Activated T-helper 1 cell treated with anti-CD3 and anti-CD28 coated beads, Interleukin-12 subunit alpha, Interleukin-12 subunit beta, Interleukin-2, Interleukin-4 antibody, amounts not matched to agents 30 ng/mL and 10 ng/mL and 1 ng/mL, durations not matched to agents 14 hours and 24 hours and 36 hours (primary cell): ENCODE measurements at regions not wholly inside any gene's neighbourhood (a gene's known extent, or its start where the extent isn't known, plus 50 kb on each side); places are given as distances from the start of the nearest gene placed in this dataset.
"Not testable (repeated sequence)": the region's sequence is repeated elsewhere in the genome, so short reads cannot be mapped to it uniquely, and the experiment has no call there.

ENCODE experiments used
- DNase-seq: peaks from one replicate; pipeline ENCODE4 v3.0.0; 2021; ENCODE audit warnings: low spot score
- H3K27ac Mint-ChIP-seq: one replicate; pipeline ENCODE4 v1.8.0; 2021; ENCODE audit warnings: mild to moderate bottlenecking, mixed read lengths
- H3K27me3 Mint-ChIP-seq: one replicate; pipeline ENCODE4 v1.8.0; 2022; ENCODE audit warnings: mild to moderate bottlenecking, moderate library complexity, mixed read lengths; ENCODE audit not compliant: insufficient read depth
- H3K36me3 Mint-ChIP-seq: one replicate; pipeline ENCODE4 v1.8.0; 2021; ENCODE audit warnings: low read depth, mixed read lengths
- H3K4me1 Mint-ChIP-seq: one replicate; pipeline ENCODE4 v1.8.0; 2021; ENCODE audit warnings: low read depth, mixed read lengths
- H3K4me3 Mint-ChIP-seq: one replicate; pipeline ENCODE4 v1.8.0; 2021; ENCODE audit warnings: mild to moderate bottlenecking, moderate library complexity, mixed read lengths
- H3K9me3 Mint-ChIP-seq: one replicate; pipeline ENCODE4 v1.8.0; 2021; ENCODE audit warnings: mixed read lengths
- intact Hi-C: fragments of 100-400 bp; cut with micrococcal nuclease; formaldehyde crosslinking; loops from one replicate; pipeline ENCODE4 v1.15.1; 2024

- intact Hi-C loops = no loop called here
- Mint-ChIP-seq H3K27me3 (no peaks in the 10 kb centered on the region), H3K4me1 (no peaks in the 10 kb centered on the region), H3K36me3 (no peaks in the 10 kb centered on the region), H3K27ac (no peak overlapping the region), H3K4me3 (no peak overlapping the region), H3K9me3 (peaks cover 23% of the 10 kb centered on the region)
- DNase-seq = no peak
Observed at GRCh38 chr5:145403992-145404391, 431.1 kb downstream of the PRELID2 start.

- H3K4me1 Mint-ChIP-seq = no peaks in the 10 kb centered on the region
Observed at GRCh38 chr5:145396888-145397287, 438.3 kb downstream of the PRELID2 start.

GRCh38 chr5:145395151-145395550 is 440.0 kb downstream of the PRELID2 start:
- H3K36me3 Mint-ChIP-seq, H3K4me3 Mint-ChIP-seq, intact Hi-C loops, DNase-seq, H3K27me3 Mint-ChIP-seq, H3K27ac Mint-ChIP-seq, H3K4me1 Mint-ChIP-seq: not testable (repeated sequence)
- H3K9me3 Mint-ChIP-seq = peaks cover 30% of the 10 kb centered on the region

More at GRCh38 chr5:145396888-145397287, 438.3 kb downstream of the PRELID2 start:
- H3K4me3 Mint-ChIP-seq = no peak overlapping the region
- no peaks in the 10 kb centered on the region for H3K36me3 Mint-ChIP-seq
- peaks cover 29% of the 10 kb centered on the region for H3K9me3 Mint-ChIP-seq
- intact Hi-C loops = no loop called here
- no peaks in the 10 kb centered on the region for H3K27me3 Mint-ChIP-seq
- H3K27ac Mint-ChIP-seq = no peak overlapping the region
- no peak for DNase-seq

GRCh38 chr5:145393426-145393825 is 441.7 kb downstream of the PRELID2 start:
- Mint-ChIP-seq H3K4me3 (no peak overlapping the region), H3K36me3 (no peaks in the 10 kb centered on the region), H3K9me3 (peaks cover 33% of the 10 kb centered on the region), H3K4me1 (no peaks in the 10 kb centered on the region), H3K27ac (no peak overlapping the region), H3K27me3 (no peaks in the 10 kb centered on the region)
- DNase-seq = no peak
- intact Hi-C loops = no loop called here

GRCh38 chr5:145389047-145389446 is 446.1 kb downstream of the PRELID2 start:
- peaks cover 21% of the 10 kb centered on the region for H3K9me3 Mint-ChIP-seq
- H3K27me3 Mint-ChIP-seq = no peaks in the 10 kb centered on the region
- intact Hi-C loops = no loop called here

GRCh38 chr5:145385276-145385675 is 449.9 kb downstream of the PRELID2 start:
- no peaks in the 10 kb centered on the region for H3K27me3 Mint-ChIP-seq
- H3K36me3 Mint-ChIP-seq = no peaks in the 10 kb centered on the region
- DNase-seq = no peak
- intact Hi-C loops = no loop called here
- no peak overlapping the region for H3K27ac Mint-ChIP-seq
- H3K4me1 Mint-ChIP-seq = no peaks in the 10 kb centered on the region
- no peak overlapping the region for H3K4me3 Mint-ChIP-seq
- peaks cover 9% of the 10 kb centered on the region for H3K9me3 Mint-ChIP-seq

More at GRCh38 chr5:145389047-145389446, 446.1 kb downstream of the PRELID2 start:
- Mint-ChIP-seq H3K36me3 (no peaks in the 10 kb centered on the region), H3K27ac (no peak overlapping the region), H3K4me1 (no peaks in the 10 kb centered on the region), H3K4me3 (no peak overlapping the region)
- no peak for DNase-seq

GRCh38 chr5:145378226-145378625 is 456.9 kb downstream of the PRELID2 start:
- Mint-ChIP-seq H3K27me3 (no peaks in the 10 kb centered on the region), H3K9me3 (peaks cover 48% of the 10 kb centered on the region), H3K4me3 (no peak overlapping the region), H3K27ac (no peak overlapping the region), H3K4me1 (no peaks in the 10 kb centered on the region), H3K36me3 (no peaks in the 10 kb centered on the region)
- intact Hi-C loops = no loop called here
- DNase-seq = no peak

- Mint-ChIP-seq H3K27ac (no peak overlapping the region), H3K4me3 (no peak overlapping the region), H3K27me3 (no peaks in the 10 kb centered on the region), H3K4me1 (no peaks in the 10 kb centered on the region), H3K9me3 (peaks cover 56% of the 10 kb centered on the region), H3K36me3 (no peaks in the 10 kb centered on the region)
- intact Hi-C loops = no loop called here
- DNase-seq = no peak
Observed at GRCh38 chr5:145375521-145375920, 459.6 kb downstream of the PRELID2 start.

GRCh38 chr5:145365464-145365863 is 469.7 kb downstream of the PRELID2 start:
- no peaks in the 10 kb centered on the region for H3K9me3 Mint-ChIP-seq
- no peak overlapping the region for H3K4me3 Mint-ChIP-seq
- no peaks in the 10 kb centered on the region for H3K27me3 Mint-ChIP-seq
- intact Hi-C loops = no loop called here
- H3K27ac Mint-ChIP-seq = no peak overlapping the region
- no peaks in the 10 kb centered on the region for H3K36me3 Mint-ChIP-seq
- no peak for DNase-seq
- no peaks in the 10 kb centered on the region for H3K4me1 Mint-ChIP-seq

GRCh38 chr5:145362266-145362665 is 472.9 kb downstream of the PRELID2 start:
- no peaks in the 10 kb centered on the region for H3K4me1 Mint-ChIP-seq
- H3K27me3 Mint-ChIP-seq = no peaks in the 10 kb centered on the region
- intact Hi-C loops = no loop called here
- no peak overlapping the region for H3K4me3 Mint-ChIP-seq
- no peak for DNase-seq
- peaks cover 3% of the 10 kb centered on the region for H3K9me3 Mint-ChIP-seq
- H3K27ac Mint-ChIP-seq = no peak overlapping the region
- no peaks in the 10 kb centered on the region for H3K36me3 Mint-ChIP-seq

GRCh38 chr5:145360936-145361335 is 474.2 kb downstream of the PRELID2 start:
- intact Hi-C loops = no loop called here
- no peaks in the 10 kb centered on the region for H3K27me3 Mint-ChIP-seq
- H3K36me3 Mint-ChIP-seq = no peaks in the 10 kb centered on the region
- DNase-seq = no peak
- H3K4me3 Mint-ChIP-seq = no peak overlapping the region
- H3K4me1 Mint-ChIP-seq = no peaks in the 10 kb centered on the region
- H3K9me3 Mint-ChIP-seq = peaks cover 3% of the 10 kb centered on the region
- no peak overlapping the region for H3K27ac Mint-ChIP-seq

GRCh38 chr5:145350513-145350912 is 484.6 kb downstream of the PRELID2 start:
- Mint-ChIP-seq H3K27ac (no peak overlapping the region), H3K4me1 (no peaks in the 10 kb centered on the region), H3K4me3 (no peak overlapping the region), H3K36me3 (no peaks in the 10 kb centered on the region), H3K9me3 (no peaks in the 10 kb centered on the region), H3K27me3 (no peaks in the 10 kb centered on the region)
- intact Hi-C loops = no loop called here
- no peak for DNase-seq

GRCh38 chr5:145347026-145347616 is 488.0 kb downstream of the PRELID2 start:
- Mint-ChIP-seq H3K27ac (no peak overlapping the region), H3K36me3 (no peaks in the 10 kb centered on the region), H3K27me3 (no peaks in the 10 kb centered on the region), H3K4me3 (no peak overlapping the region), H3K4me1 (no peaks in the 10 kb centered on the region), H3K9me3 (no peaks in the 10 kb centered on the region)
- intact Hi-C loops = no loop called here
- DNase-seq = no peak
